ENCODE measurements at regions not wholly inside any gene's neighbourhood (a gene's known extent, or its start where the extent isn't known, plus 50 kb on each side); places are given as distances from the start of the nearest gene placed in this dataset.

DNA sequence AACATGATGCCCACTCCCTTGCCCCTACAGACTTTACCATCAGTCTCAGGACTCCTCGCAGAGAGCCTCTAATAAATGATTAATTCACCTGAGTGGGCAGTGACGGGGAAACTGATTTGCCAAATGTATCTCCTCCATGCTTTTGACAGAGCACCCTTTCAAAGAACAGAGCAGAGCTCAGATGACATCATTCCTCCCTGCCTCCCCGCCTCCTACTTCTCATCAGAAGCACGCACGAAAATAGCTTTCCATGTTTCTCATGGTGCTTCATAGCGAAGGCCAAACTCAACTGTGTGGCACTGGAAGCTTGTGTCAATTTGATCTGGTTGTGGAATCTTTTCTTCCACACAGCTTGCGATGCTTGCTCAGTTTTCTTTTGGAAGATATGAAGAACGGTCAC lies 442.5 kb downstream of the RPS24 start:
- DNase-seq, result no peak
- ATAC-seq, result no peak

DNA sequence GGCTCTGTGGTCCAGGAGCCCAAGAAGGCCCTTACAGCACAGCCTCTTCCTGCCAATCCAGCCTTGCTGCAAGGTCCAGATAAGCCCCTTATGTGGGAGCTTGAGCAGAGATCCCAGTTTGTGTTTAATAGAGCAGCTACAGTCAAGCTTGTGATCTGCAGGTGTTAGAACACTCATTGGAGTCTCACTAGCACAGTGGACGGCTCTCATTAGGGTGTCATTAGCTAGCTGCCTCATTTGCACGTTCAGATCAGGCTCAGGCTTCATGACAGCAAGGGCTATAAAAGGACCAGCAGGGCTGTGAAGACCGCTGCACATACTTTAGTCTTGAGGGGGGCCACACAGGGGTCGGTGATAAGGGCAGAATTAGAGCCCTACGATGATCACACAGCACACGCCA lies 443.2 kb downstream of the RPS24 start:
- ATAC-seq (no peak), DNase-seq (no peak)

DNA sequence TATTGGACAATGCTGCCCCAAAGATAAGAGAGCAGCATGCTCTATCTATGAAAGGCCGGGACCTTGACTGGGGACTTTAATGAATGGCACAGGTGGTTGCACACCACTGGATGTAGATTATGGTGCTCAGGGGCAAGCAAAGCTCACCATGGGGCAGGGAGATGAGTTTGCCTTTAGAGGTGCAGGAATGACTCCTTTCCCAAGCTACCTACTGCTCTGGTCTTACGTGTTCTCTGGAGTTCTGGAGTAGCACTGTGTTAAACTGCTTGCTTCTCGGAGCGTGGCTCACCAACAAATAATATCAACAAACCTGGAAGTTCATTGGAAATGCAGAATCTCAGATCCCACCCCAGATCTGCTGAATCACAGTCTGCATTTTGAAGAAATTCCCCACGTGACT lies 445.3 kb downstream of the RPS24 start:
- ATAC-seq (no peak), DNase-seq (no peak)

DNA sequence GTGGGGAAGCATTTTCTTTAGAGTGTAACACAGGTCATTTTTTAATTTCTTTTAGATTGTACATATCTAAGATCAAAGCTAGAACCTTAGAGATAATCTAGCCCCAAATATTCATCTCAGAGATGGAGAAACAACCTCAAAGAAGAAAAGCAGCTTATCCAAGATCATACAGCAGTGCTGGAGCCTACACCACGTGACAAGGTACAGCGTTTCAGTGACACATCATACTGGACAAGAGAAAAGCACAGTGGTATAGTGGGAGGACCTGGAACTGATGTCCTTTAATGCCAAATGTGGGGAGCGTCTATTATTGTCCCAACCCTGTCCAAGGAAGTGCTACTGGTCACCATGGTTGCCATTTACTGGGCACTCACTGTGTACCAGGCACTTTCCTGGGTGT lies 445.8 kb downstream of the RPS24 start:
- ATAC-seq (no peak), DNase-seq (no peak)

DNA sequence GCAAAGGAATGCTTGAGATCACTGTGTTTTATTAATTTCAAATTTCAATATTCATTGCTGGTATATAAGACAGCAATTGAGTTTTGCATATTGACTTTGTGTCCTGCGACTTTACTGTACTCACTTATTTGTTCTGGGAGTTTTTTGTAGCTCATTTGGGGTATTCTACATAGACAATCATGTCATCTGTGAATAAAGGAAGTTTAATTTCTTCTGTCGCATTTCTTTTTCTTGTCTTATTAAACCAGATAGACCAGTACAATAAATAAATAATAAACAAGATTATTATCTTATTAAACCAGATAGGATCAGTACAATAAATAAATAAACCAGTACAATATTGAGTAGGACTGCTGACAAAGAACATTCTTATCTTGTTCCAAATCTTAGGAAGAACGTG lies 448.2 kb downstream of the RPS24 start:
- DNase-seq, result no peak
- ATAC-seq, result no peak

DNA sequence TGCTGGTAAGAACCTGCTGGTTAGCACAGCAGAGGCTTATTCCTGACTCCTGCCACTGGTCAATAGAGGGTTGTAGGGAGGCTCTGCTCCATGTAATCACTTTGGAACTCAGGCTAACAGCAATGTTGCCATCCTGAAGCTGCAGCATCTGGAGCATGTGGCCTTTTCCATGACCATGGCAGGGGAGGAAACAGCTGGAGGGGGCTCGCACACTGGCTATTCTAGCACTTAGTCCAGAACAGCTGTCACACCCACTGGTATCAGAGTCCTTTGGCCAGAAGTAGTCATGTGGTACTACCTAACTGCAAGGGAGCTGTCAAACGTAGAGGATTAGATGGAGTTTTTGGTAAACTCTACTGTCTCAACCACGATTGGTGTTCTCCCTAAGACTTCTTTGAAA lies 450.0 kb downstream of the RPS24 start:
- DNase-seq, result no peak
- no peak for ATAC-seq

DNA sequence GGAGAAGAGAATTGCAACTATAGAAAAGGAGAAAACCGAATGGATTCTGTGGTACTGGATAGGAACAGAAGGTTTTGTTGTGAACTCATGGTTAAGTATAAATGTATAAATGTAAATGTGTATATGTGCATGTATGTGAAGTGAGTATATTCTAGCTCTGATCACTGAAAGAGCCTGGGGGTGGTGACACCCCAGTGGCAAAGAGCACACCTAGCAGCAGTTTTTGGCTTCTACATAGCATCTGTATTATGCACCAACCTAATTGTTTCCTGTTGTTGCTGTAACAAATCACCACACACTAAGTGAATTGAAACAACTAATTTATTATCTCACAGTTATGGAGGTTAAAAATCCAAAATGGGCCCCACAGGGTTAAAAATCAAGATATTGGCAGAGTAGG lies 455.4 kb downstream of the RPS24 start:
- ATAC-seq, result no peak

DNA sequence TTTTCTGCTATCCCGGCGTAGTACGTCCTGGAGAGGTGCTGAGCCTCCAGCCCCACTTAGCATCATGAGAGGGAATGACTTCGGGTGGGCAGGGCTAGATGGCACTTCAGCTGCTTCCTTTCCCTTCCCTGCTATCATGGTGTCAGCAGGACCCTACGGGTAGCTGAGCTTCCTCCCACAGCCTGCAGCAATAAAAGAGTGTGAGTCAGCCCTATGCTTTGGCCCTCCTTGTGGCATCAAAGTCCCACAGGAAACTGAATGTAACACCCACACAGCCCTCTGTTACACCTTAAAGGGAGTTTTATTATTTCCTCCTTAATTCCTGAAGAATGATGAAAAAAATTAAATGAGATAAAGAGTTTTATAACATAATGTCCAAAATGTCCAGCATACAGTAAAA lies 458.1 kb downstream of the RPS24 start:
- ATAC-seq (peak; percentile 49), DNase-seq (no peak)

More for the DNA sequence above, 455.4 kb downstream of the RPS24 start:
- DNase-seq, result no peak

DNA sequence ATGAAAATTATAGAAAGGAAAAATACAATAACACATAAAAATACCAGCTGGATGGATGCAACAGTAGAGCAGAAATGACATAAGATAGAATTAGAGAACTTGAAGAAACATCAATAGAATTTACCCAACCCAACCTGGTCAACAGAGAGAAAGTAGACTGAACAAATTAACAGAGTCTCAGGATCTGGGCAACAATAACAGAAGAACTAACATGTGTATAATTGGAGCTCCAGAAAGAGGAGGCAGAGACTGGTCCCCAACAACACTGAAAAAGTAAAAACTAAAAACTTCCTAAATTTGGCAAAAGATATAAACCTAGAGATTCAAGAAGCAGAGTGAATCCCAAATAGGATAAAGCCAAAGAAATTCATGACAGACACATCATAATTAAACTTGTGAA lies 458.8 kb downstream of the RPS24 start:
- no peak for ATAC-seq
- no peak for DNase-seq

DNA sequence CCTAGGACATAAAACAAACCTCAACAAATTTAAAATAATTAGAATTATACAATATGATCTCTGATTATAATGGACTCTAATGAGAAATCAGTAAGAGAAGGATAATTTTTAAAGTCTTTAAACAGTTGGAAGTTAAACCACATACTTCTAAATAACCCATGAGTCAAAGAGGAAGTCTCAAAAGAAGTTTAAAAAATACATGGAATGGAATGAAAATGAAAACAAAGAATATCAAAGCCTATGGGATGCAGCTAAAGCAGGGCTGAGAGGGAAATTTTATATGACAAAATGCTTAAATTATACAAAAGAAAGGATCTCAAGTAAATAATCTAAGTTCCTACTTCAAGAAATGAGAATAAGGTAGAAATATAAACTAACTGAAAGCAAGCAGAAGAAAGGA lies 460.5 kb downstream of the RPS24 start:
- no peak for ATAC-seq
- DNase-seq, result no peak

DNA sequence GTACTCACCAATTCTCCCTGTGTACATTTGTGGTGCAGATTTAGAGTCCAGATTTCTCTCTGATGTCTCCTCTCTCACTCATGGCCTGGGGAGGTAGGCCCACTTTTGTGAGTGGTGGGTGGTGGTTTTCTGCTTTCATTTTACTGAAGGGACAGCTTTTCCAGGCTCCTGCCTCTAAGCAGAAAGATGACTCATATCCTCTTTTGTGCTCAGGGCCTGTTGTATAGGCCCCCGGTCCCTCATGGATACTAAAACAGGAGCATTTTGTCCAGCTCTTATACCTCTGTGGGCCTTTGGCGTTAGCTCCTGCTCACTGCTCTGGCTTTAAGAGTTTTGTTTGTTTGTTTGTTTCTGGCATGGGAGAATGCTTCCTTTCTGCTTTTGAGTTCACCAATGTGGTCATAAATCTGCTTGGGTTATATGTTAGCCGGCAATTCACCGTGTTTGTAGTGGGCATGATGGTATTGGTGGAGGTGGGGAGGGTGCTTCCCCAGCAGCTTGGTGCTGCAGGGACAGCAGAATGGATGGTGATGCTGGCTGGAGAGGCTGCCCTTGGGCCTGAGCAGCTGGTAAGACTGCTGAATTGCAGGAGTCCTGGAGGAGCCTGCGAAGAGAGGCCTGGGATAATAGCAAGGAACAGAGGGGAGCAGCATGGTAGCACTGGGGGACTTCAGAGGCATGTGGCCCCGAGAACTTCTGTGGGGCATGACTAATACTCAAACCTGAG lies 468.7 kb downstream of the RPS24 start:
- ATAC-seq, result no peak
- no peak for DNase-seq

DNA sequence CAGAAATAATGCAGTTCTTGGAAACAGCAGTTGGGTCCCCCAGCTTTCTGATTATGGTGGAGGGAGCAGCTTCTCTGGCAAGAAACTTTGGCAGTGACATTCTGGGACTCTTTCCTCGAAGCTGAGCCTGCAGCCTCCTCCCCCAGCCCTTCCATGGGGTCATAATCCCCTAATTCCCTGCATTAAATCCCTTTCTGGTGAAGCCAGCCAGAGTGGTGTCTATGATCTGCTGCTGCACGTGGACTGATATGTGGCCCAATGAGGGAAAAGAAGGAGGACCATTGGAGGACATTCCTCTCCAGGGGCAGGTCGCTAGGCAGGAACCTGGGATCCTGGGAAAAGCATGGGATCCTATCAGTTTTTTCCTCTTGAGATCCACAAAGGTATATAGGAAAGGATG lies 470.5 kb downstream of the RPS24 start:
- DNase-seq, result no peak
- no peak for ATAC-seq

DNA sequence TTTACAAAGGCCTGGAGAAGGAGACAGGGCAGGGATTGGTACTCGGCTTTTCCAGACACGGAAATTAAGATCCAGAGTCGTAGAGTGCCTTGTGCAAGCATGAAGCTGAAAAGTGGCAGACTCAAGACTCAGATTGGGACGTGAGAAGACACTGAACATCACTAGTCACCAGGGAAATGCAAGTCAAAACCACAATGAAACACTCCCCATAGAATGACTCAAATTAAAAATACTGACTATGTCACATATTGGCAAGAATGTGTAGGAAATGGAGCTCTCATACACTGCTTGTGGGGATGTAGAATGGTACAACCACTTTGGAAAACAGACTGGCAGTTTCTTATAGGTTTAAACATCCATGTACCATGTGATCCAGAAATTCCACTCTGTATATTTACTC lies 472.0 kb downstream of the RPS24 start:
- no peak for DNase-seq
- ATAC-seq, result peak; percentile 53

DNA sequence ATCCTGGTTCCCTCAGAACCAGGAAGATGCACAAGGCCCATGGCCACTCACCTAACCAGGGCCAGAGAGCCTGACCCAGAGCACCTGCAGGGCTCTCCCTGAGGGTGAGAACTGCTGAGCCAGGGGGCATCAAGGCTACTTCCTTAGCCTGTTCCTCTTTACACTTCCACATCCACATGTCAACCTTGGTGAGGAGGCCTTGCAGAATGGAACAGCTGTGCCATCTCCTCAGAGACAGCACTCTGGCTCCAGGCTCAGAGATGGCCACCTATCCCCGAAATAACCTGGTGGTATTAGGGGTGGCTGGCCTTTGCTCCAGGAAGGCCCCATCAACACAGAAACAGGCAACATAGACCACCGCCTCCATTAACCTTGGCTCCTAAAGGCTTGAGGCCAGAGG lies 473.0 kb downstream of the RPS24 start:
- ATAC-seq (no peak), DNase-seq (no peak)

DNA sequence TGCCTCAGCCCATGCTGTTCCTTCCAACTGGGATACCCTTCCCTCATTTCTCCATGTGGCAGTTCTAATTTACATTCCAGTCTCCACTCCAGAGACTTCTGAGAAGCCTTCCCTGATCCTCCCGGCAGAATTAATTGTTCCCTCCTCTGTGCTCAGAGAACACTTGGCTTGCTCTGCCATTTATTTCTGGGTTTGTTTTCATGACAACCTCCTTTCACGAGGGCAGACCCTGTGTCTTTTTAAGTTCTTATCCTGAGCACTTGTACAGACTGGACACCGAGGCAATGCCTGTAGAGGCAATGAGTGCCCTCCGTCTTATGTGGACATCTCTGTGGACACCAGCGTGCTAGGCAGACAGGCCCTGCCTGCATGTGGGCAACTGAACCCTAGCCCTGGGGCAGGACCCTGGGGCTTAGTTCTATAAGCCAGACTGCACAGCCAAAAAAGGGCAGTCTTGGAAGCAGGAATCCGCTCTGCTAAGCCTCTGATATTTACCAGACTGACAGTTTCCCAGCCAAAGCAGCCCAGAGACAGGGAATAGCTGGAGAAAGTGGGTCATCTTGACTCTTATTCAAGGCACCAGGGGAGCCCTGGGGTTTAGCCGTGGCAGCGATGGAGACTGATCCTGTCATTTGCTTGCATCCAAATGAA lies 474.0 kb downstream of the RPS24 start:
- ATAC-seq (no peak), DNase-seq (no peak)

DNA sequence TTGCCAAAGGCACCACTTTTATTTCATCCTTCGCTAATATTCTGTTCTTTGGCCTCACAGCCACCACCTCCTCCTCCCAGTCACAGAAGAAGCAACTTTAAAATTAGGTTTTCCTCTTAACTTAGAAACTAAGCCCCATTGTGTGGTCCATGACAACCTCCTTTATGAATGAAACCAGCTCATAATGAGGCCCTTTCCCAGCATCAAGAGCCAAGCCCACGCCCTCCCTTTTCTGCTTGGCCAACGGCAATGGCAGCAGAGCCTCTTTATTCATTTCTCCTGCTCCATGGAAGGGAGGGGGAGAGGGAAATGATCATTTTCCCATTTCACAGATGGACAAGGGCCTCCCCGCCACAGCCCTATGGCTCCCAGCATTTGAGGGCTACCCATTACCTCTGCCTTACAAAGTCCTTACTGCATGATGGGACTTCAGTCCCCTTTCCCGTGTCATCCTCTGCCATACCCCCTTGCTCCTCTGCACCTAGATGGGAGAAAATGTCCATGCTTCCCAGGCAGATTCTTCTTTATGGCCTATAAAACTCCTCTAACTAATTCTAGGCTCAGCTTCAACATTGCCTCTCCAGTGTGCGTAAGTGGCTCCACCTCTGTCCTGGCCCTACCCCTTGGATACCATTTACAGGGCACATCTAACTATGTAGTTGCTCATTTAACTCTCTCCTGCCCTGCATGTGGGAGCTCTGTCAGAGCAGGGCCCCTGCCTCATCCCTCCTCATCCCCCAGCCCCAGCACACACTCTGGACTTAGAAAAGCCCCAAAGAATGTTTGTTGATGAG lies 475.5 kb downstream of the RPS24 start:
- ATAC-seq (no peak), DNase-seq (no peak)

DNA sequence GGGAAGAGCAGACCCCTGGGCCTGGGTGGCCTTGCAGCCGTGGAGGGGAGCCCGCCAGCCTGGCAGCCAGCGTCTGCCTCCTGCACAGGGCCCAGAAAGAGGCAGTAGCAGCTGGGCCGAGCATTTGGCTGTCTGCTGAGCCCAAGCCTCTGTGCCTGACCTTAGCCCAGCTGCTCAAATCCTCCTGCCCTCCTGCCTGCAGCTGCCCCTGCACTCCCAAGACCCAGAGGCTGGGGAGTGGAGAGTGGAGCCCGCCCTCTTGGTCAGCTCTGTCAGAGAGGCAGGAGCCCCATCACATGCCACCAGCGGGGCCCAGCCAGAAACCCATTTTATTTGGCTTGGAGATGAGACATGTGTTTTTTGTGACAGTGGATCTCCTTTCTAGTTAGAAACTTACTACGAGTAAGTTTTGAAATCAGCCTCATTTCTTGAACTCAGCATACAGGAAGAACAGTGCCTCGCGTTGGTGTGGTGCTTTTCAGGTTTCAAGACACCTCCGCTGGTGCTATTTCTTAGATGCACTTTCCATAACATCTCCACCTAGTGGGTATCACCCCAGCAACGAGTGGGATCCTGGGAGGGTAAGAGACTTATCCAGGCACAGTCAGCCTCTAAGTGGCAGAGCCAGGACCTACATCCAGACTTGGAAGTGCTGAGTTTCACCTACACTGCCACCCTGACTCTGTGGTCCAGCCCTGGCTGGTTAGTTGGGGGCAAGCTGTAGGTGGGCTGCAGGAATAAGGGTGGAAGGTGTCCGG lies 477.1 kb downstream of the RPS24 start:
- DNase-seq (no peak), ATAC-seq (no peak)

DNA sequence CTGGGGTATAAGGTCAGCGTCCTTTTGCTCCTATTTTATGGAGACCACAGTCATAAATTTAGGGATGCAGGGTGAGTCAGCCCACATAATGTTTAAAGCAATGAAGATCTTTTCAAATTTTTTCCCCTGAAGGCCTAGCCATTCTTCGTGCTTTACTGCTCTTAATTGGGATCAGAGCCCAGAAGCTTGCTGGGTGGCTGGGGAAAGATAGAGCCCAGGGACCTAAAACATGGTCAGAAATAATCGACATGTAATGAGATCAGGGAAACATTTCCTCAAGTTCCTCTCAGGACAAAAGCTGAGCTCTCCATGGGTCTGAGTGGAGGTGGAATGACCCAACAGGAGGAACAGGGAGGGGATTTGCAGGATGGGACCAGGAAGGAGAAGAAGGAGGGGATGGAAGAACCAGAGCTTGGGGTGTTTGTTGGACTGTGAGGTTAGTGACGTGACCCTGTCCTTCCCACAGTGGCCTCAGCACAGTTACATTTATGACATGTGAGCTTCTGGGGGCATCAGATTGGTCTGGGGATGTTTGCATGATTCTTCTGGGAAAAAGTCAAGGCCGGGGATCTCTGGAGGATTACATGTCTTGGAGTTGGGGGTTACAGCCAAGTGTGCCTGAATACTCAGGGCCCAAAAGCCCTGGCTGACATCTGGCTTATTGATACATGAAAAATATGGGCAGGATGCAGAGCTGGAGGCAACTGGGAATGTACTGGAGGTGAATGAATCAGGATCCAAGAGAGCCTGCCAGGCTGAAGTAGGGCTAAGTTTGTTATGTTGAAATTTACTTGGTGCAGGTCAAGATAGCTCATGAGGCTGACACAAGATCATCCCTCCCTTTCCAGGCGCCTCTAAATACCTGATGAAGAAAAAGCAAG lies 477.9 kb downstream of the RPS24 start:
- DNase-seq (no peak), ATAC-seq (no peak)

DNA sequence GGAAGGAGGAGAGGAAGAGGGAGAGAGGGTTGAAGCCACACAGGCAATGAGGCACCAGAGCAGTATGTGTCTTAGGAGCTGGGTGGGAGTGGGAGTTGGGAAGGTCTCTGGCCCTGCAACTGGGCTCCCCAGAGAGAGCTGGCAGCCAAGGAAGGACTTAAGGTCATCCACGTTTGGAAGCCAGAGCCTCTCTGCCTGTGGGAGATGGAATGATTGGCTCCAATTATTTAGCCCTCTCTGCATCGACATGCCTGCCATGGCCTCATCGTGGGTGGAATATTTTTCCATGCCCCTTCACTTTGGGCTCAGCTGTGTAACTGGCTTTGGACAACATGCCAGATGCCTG lies 478.5 kb downstream of the RPS24 start:
- DNase-seq (no peak), ATAC-seq (no peak)

DNA sequence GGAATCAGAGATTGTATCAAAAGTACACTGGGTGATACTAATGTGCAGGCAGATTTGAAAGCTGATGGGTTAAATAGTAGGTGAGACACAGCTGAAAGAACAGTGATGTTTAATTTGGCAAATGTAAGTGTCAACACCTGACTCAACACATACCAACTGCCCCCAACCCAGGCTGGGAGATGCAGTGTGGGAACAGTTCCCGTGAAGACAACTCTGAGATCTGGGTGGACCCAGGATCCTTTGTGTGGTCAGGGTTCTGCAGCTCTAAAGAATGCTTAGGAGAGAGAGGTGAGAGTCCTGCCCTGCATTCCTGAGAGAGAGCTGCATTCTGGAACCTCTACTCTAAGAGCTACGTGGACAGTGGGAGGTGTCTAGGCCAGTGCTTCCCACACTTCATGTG lies 479.7 kb downstream of the RPS24 start:
- DNase-seq, result no peak
- ATAC-seq, result no peak

DNA sequence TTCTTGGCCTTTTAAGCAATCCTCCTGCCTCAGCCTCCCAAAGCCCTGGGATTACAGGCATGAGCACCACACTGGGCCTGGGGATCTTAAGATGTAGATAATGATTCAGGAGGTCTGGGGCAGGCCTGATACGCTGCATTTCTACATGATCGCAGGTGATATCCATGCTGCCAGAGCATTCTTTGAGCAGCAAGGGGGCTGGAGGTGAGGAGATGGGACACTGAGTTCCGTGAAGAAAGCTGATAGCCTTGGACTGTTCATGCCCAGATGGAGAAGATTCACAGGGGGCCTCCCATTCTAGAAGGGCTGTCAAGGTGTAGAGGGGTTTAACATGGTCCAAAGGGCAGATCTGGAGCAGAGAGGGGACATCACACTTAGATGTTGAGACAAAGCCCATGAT lies 480.3 kb downstream of the RPS24 start:
- DNase-seq (no peak), ATAC-seq (no peak)

DNA sequence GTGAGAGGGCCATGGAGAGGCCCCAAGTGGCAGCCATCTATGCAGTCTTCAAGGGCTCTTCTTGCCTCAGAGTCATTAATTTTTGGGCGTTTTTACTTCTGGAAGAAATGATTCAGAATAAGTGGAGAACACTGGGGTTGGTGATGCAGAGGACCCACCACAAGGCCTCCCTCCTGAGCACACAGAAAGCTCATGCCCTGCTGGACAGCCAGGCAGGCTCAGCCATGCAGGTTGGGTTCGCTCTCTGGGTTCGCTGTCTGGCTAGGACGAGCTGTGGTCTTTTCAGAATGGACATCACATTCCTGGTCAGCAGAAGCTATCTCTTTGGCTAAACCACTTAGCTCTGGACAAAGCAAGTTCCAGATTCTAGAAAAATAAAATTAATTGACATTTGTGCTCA lies 480.8 kb downstream of the RPS24 start:
- DNase-seq, result no peak
- ATAC-seq, result no peak
